Keratinocyte (primary cell): ENCODE measurements at regions not wholly inside any gene's neighbourhood (a gene's known extent, or its start where the extent isn't known, plus 50 kb on each side); places are given as distances from the start of the nearest gene placed in this dataset.
A peak's percentile ranks its signal among the peaks of the same experiment; 100 is the strongest.

ENCODE experiments used
- DNase-seq: peaks from one replicate; pipeline ENCODE4 v3.0.0-alpha.2; 2011; ENCODE audit warnings: low read depth, missing footprints, low spot score
- FAIRE-seq: peaks from 2 replicates; lab custom pipeline; 2011; peaks lifted over from hg19 to GRCh38; lab: Jason Lieb, UNC
- H2AFZ ChIP-seq: 2 replicates; pipeline ENCODE4 v1.6.0; 2012; ENCODE audit warnings: low read length, control low read depth, inconsistent platforms; ENCODE audit not compliant: control insufficient read depth
- H3K27ac ChIP-seq: 2 replicates; pipeline ENCODE4 v1.5.1; 2011; ENCODE audit warnings: low read length; ENCODE audit not compliant: control insufficient read depth, insufficient read depth
- H3K27me3 ChIP-seq: 3 replicates; pipeline ENCODE4 v1.6.0; 2011; ENCODE audit warnings: low read length; ENCODE audit not compliant: control insufficient read depth, insufficient read depth; ENCODE audit errors: extremely low read depth
- H3K36me3 ChIP-seq, 2 experiments: 2 replicates in 1 of 2; 3 replicates in 1 of 2; pipeline ENCODE4 v1.5.1; 2011; ENCODE audit warnings: low read length in 2 of 2, mild to moderate bottlenecking in 1 of 2; ENCODE audit not compliant: control insufficient read depth in 2 of 2, insufficient read depth in 2 of 2; ENCODE audit errors: extremely low read depth in 1 of 2
- H3K4me1 ChIP-seq: 3 replicates; pipeline ENCODE4 v1.5.1; 2011; ENCODE audit warnings: low read length; ENCODE audit not compliant: control insufficient read depth, insufficient read depth; ENCODE audit errors: extremely low read depth
- H3K4me2 ChIP-seq: 3 replicates; pipeline ENCODE4 v1.6.0; 2011; ENCODE audit warnings: low read depth, low read length; ENCODE audit not compliant: control insufficient read depth, insufficient read depth; ENCODE audit errors: extremely low read depth
- H3K4me3 ChIP-seq, 3 experiments: fragments of 200-600 bp in 1 of 3; sonication (generic) in 1 of 3; 2 replicates in 2 of 3; 3 replicates in 1 of 3; pipeline ENCODE4 v1.5.1; 2011 to 2016; ENCODE audit warnings: low read length in 3 of 3, mild to moderate bottlenecking in 3 of 3, control low read depth in 2 of 3, inconsistent platforms in 1 of 3, low read depth in 1 of 3, mixed read lengths in 1 of 3, mixed run types in 1 of 3, moderate library complexity in 1 of 3; ENCODE audit not compliant: control insufficient read depth in 2 of 3, insufficient read depth in 2 of 3; ENCODE audit errors: extremely low read depth in 1 of 3
- H3K79me2 ChIP-seq: 2 replicates; pipeline ENCODE4 v1.6.0; 2012; ENCODE audit warnings: low read length; ENCODE audit not compliant: control insufficient read depth, insufficient read depth
- H3K9ac ChIP-seq: 3 replicates; pipeline ENCODE4 v1.6.0; 2011; ENCODE audit warnings: low read length; ENCODE audit not compliant: control insufficient read depth, insufficient read depth; ENCODE audit errors: extremely low read depth
- H3K9me1 ChIP-seq: 3 replicates; pipeline ENCODE4 v1.6.0; 2011; ENCODE audit warnings: low read length; ENCODE audit not compliant: control insufficient read depth, insufficient read depth; ENCODE audit errors: extremely low read depth
- H3K9me3 ChIP-seq: 2 replicates; pipeline ENCODE4 v1.5.1; 2012; ENCODE audit warnings: low read depth, low read length; ENCODE audit not compliant: control insufficient read depth
- H4K20me1 ChIP-seq: 3 replicates; pipeline ENCODE4 v1.6.0; 2011; ENCODE audit warnings: low read length; ENCODE audit not compliant: control insufficient read depth, insufficient read depth; ENCODE audit errors: extremely low read depth
- CTCF ChIP-seq, 3 experiments: IDR thresholded peaks in 1 of 3; conservative IDR thresholded peaks in 1 of 3; optimal IDR thresholded peaks in 1 of 3; 2 replicates in 2 of 3; 3 replicates in 1 of 3; pipeline versions ENCODE3 to v1.5.1; 2011; ENCODE audit warnings: low read length in 3 of 3, mild to moderate bottlenecking in 3 of 3, moderate library complexity in 2 of 3, control low read depth in 1 of 3, inconsistent platforms in 1 of 3; ENCODE audit not compliant: insufficient read depth in 2 of 3; ENCODE audit errors: extremely low read depth in 1 of 3
- EZH2 ChIP-seq: IDR thresholded peaks from one replicate; pipeline ENCODE4 v1.6.1; 2012; ENCODE audit warnings: inconsistent platforms, mild to moderate bottlenecking, low read length, moderate library complexity
- dilution Hi-C: fragments of 300-500 bp; cut with MboI; formaldehyde crosslinking; loops from one replicate; pipeline ENCODE4 v1.7.0; 2020; ENCODE audit warnings: low sequenced_read_pairs; ENCODE audit not compliant: extremely low pct_ligation_motif_present

GRCh38 chr13:50078231-50078894 lies 63.1 kb downstream of the KCNRG start:
- DNase-seq (no peak), FAIRE-seq (no peak)
- H3K4me1 ChIP-seq, result peaks cover 25% of the 10 kb centered on the region
- H3K4me2 ChIP-seq, result peak overlapping the region; percentile 91
- peak overlapping the region; percentile 90 for H3K9ac ChIP-seq
- H3K79me2 ChIP-seq, result peaks cover 82% of the 10 kb centered on the region
- no peak overlapping the region for H2AFZ ChIP-seq
- H3K27ac ChIP-seq, result peak overlapping the region; percentile 8
- H3K9me1 ChIP-seq, result no peaks in the 10 kb centered on the region
- H3K4me3 ChIP-seq, result peak overlapping the region in 2 of 3 experiments; percentile 83 to 91
- peaks cover 4% of the 10 kb centered on the region for H4K20me1 ChIP-seq
- H3K9me3 ChIP-seq, result no peaks in the 10 kb centered on the region
- no peaks in the 10 kb centered on the region for H3K27me3 ChIP-seq
- dilution Hi-C loops, result no loop called here
- no peaks in the 10 kb centered on the region for H3K36me3 ChIP-seq
- TF ChIP-seq EZH2, result no peak
- no peak for TF ChIP-seq CTCF (optimal IDR thresholded peaks at IDR 0.05 in 1 of 3, IDR thresholded peaks at IDR 0.05 in 1 of 3, conservative IDR thresholded peaks at IDR 0.05 in 1 of 3; ENCODE audit: extremely low read depth in 1 of 3, insufficient read depth in 2 of 3, low read length in 3 of 3)

- peaks cover 25% of the 10 kb centered on the region for H3K4me1 ChIP-seq
- DNase-seq, result no peak
These were observed 63.8 kb downstream of the KCNRG start for GRCh38 chr13:50078895-50079654.

More at GRCh38 chr13:50078895-50079654, 63.8 kb downstream of the KCNRG start:
- Histone ChIP-seq H3K4me2 (peak overlapping the region; percentile 91), H3K79me2 (peaks cover 82% of the 10 kb centered on the region), H2AFZ (no peak overlapping the region), H3K9ac (peak overlapping the region; percentile 90), H3K9me3 (no peaks in the 10 kb centered on the region), H3K4me3 (peak overlapping the region; percentile 2 to 91 (median 83)), H3K36me3 (no peaks in the 10 kb centered on the region), H3K27me3 (no peaks in the 10 kb centered on the region), H3K9me1 (no peaks in the 10 kb centered on the region), H3K27ac (peak overlapping the region; percentile 21), H4K20me1 (peaks cover 4% of the 10 kb centered on the region)
- no peak for FAIRE-seq
- TF ChIP-seq EZH2 (no peak), CTCF (optimal IDR thresholded peaks at IDR 0.05 in 1 of 3, IDR thresholded peaks at IDR 0.05 in 1 of 3, conservative IDR thresholded peaks at IDR 0.05 in 1 of 3; ENCODE audit: extremely low read depth in 1 of 3, insufficient read depth in 2 of 3, low read length in 3 of 3) (no peak)
- dilution Hi-C loops, result no loop called here
